ENCODE measurements at regions not wholly inside any gene's neighbourhood (a gene's known extent, or its start where the extent isn't known, plus 50 kb on each side); places are given as distances from the start of the nearest gene placed in this dataset.

- Histone ChIP-seq H3K27ac (ENCODE audit: insufficient read length, low read depth, low read length) (no peak overlapping the region), H2BK5ac (ENCODE audit: insufficient read length, low read length) (no peak overlapping the region), H3K14ac (ENCODE audit: insufficient read depth, low read length) (no peak overlapping the region), H2BK12ac (ENCODE audit: insufficient read length, low read depth, low read length) (no peak overlapping the region), H2BK120ac (ENCODE audit: low read depth, low read length, poor library complexity, severe bottlenecking) (no peak overlapping the region), H3K9ac (ENCODE audit: extremely low read depth, insufficient read length, low read length) (no peak overlapping the region), H3K4ac (ENCODE audit: low read depth, low read length) (no peak overlapping the region), H4K91ac (ENCODE audit: insufficient read length, low read depth, low read length) (no peak overlapping the region), H4K5ac (ENCODE audit: insufficient read length, low read depth, low read length) (no peak overlapping the region), H2BK20ac (ENCODE audit: low read depth, low read length, poor library complexity, severe bottlenecking) (no peak overlapping the region), H3T11ph (ENCODE audit: low read length) (no peak overlapping the region), H3K79me1 (ENCODE audit: insufficient read depth, low read depth, low read length, poor library complexity, severe bottlenecking) (no peaks in the 10 kb centered on the region), H2AK5ac (ENCODE audit: insufficient read length, low read length) (no peak overlapping the region), H3K56ac (ENCODE audit: insufficient read length, low read depth, low read length) (no peak overlapping the region), H3K27me3 (ENCODE audit: insufficient read depth, low read length) (no peaks in the 10 kb centered on the region), H2BK15ac (ENCODE audit: low read depth, low read length) (no peak overlapping the region), H3K23ac (ENCODE audit: insufficient read length, low read depth, low read length) (no peak overlapping the region), H4K8ac (replicated peaks; ENCODE audit: insufficient read length, low read depth, low read length) (no peak overlapping the region), H3K4me1 (ENCODE audit: insufficient read depth, low read length) (no peaks in the 10 kb centered on the region), H3K18ac (ENCODE audit: insufficient read length, low read depth, low read length) (no peak overlapping the region), H3K23me2 (ENCODE audit: insufficient read length, low read depth, low read length, poor library complexity, severe bottlenecking) (no peaks in the 10 kb centered on the region), H3K9me3 (ENCODE audit: control insufficient read depth, low read depth, low read length) (no peaks in the 10 kb centered on the region), H3K4me2 (ENCODE audit: insufficient read depth, insufficient read length, low read length) (no peak overlapping the region), H2AFZ (ENCODE audit: low read length) (no peak overlapping the region), H3K79me2 (ENCODE audit: insufficient read depth, low read length) (no peaks in the 10 kb centered on the region), H4K20me1 (ENCODE audit: control insufficient read depth, insufficient read depth, insufficient read length) (no peaks in the 10 kb centered on the region)
- Mint-ChIP-seq H3K27me3 (ENCODE audit: low read depth) (no peaks in the 10 kb centered on the region), H3K9me3 (no peaks in the 10 kb centered on the region; a peak in 1 of 5 replicates), H3K4me1 (no peaks in the 10 kb centered on the region), H3K36me3 (ENCODE audit: insufficient read depth in 1 of 3, low read depth in 3 of 3) (no peaks in the 10 kb centered on the region), H3K27ac (no peak overlapping the region), H3K4me3 (no peak overlapping the region)
- no peak for DNase-seq
- WGBS (ENCODE audit: extremely low coverage, insufficient read length, low lambda C conversion rate) = no CpG with 5 or more reads among the region's 7 CpGs
- no peak for TF ChIP-seq CTCF (conservative IDR thresholded peaks at IDR 0.05)
These were observed 94.4 kb upstream of the TNFAIP3 start for GRCh38 chr6:137772541-137773250.

All from H9 (cell line).